Astrocyte (in vitro differentiated cells and primary cell): ENCODE measurements at regions not wholly inside any gene's neighbourhood (a gene's known extent, or its start where the extent isn't known, plus 50 kb on each side); places are given as distances from the start of the nearest gene placed in this dataset.

Source experiments
- DNase-seq: peaks from one replicate; pipeline ENCODE4 v3.0.0-alpha.2; 2010; ENCODE audit warnings: low read depth
- FAIRE-seq: peaks from 2 replicates; lab custom pipeline; 2011; peaks lifted over from hg19 to GRCh38; lab: Jason Lieb, UNC
- H2AFZ ChIP-seq: 2 replicates; pipeline ENCODE4 v1.6.0; 2012; ENCODE audit warnings: low read depth, low read length, inconsistent platforms
- H3K27ac ChIP-seq: 2 replicates; pipeline ENCODE4 v1.5.1; 2011; ENCODE audit warnings: low read depth, low read length, inconsistent platforms
- H3K27me3 ChIP-seq: 2 replicates; pipeline ENCODE4 v1.6.0; 2011; ENCODE audit warnings: low read length, inconsistent platforms; ENCODE audit not compliant: insufficient read depth
- H3K36me3 ChIP-seq: 2 replicates; pipeline ENCODE4 v1.5.1; 2011; ENCODE audit warnings: low read length, inconsistent platforms; ENCODE audit not compliant: insufficient read depth
- H3K4me1 ChIP-seq: 2 replicates; pipeline ENCODE4 v1.5.1; 2011; ENCODE audit warnings: low read length, inconsistent platforms; ENCODE audit not compliant: insufficient read depth
- H3K4me2 ChIP-seq: 2 replicates; pipeline ENCODE4 v1.6.0; 2012; ENCODE audit warnings: low read length, inconsistent platforms
- H3K4me3 ChIP-seq: 2 replicates; pipeline ENCODE4 v1.5.1; 2011; ENCODE audit warnings: low read depth, mild to moderate bottlenecking, low read length, inconsistent platforms; ENCODE audit not compliant: insufficient read depth
- H3K79me2 ChIP-seq: 2 replicates; pipeline ENCODE4 v1.6.0; 2012; ENCODE audit warnings: mild to moderate bottlenecking, low read length, inconsistent platforms; ENCODE audit not compliant: insufficient read depth
- H3K9ac ChIP-seq: 2 replicates; pipeline ENCODE4 v1.6.0; 2012; ENCODE audit warnings: mild to moderate bottlenecking, low read length, inconsistent platforms
- H3K9me3 ChIP-seq: 2 replicates; pipeline ENCODE4 v1.5.1; 2012; ENCODE audit warnings: low read depth, mild to moderate bottlenecking, low read length, inconsistent platforms; ENCODE audit not compliant: insufficient read depth
- H4K20me1 ChIP-seq: 2 replicates; pipeline ENCODE4 v1.6.0; 2012; ENCODE audit warnings: low read length, inconsistent platforms; ENCODE audit not compliant: insufficient read depth
- H3K27ac Mint-ChIP-seq: one replicate; pipeline ENCODE4 v1.8.0; 2021; ENCODE audit warnings: mild to moderate bottlenecking, mixed read lengths; ENCODE audit not compliant: unreplicated experiment
- H3K27me3 Mint-ChIP-seq: one replicate; pipeline ENCODE4 v1.8.0; 2021; ENCODE audit warnings: low read depth, mixed read lengths; ENCODE audit not compliant: unreplicated experiment
- H3K36me3 Mint-ChIP-seq: one replicate; pipeline ENCODE4 v1.8.0; 2021; ENCODE audit warnings: low read depth, mixed read lengths; ENCODE audit not compliant: unreplicated experiment
- H3K4me1 Mint-ChIP-seq: one replicate; pipeline ENCODE4 v1.8.0; 2021; ENCODE audit warnings: low read depth, mixed read lengths; ENCODE audit not compliant: unreplicated experiment
- H3K4me3 Mint-ChIP-seq: one replicate; pipeline ENCODE4 v1.8.0; 2021; ENCODE audit warnings: mild to moderate bottlenecking, moderate library complexity, mixed read lengths; ENCODE audit not compliant: unreplicated experiment
- H3K9me3 Mint-ChIP-seq: one replicate; pipeline ENCODE4 v1.8.0; 2021; ENCODE audit warnings: mild to moderate bottlenecking, mixed read lengths; ENCODE audit not compliant: unreplicated experiment
- EZH2 ChIP-seq: IDR thresholded peaks from 2 replicates; pipeline ENCODE4 v1.6.1; 2012; ENCODE audit warnings: mild to moderate bottlenecking, low read length, inconsistent platforms; ENCODE audit not compliant: insufficient read depth
- TF ChIP-seq, protein P1 (sequence below): IDR thresholded peaks from 2 replicates; pipeline ENCODE4 v1.5.1; 2011; ENCODE audit warnings: low read depth, mild to moderate bottlenecking, inconsistent platforms, low read length, moderate library complexity; ENCODE audit not compliant: insufficient read depth

DNA sequence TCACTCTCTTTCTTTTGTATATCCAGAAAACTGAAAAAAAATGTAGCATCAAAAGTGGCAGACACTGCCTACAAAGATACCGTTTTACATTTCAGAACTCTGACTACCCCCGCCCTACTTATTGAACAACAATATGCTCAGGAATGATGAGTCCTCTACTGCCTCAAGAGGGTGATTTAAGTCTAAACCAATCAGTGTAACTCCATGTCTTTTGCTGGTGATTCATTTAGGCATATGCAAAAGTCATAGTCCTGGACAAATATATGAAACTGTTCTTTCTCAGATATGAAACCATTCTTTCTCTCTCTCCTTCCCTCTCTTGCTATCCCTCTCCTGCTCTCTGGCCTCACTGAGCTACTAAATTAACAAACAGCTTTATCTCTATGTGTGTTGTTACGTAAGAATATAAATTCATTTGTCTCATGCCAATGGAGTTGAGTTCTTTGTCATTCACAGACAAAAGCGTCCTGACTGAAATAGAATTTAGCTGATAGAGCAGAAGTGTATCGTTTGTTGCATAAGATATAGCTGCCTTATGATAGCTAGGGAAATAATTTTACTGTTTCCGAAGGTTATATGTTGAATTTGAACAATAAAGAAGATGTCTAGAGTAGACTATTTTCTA, 133.7 kb upstream of the OSTN start:
- H4K20me1 ChIP-seq = no peaks in the 10 kb centered on the region
- no peak overlapping the region for H3K4me3 ChIP-seq
- no peak for TF ChIP-seq EZH2
- TF ChIP-seq, protein P1, sequence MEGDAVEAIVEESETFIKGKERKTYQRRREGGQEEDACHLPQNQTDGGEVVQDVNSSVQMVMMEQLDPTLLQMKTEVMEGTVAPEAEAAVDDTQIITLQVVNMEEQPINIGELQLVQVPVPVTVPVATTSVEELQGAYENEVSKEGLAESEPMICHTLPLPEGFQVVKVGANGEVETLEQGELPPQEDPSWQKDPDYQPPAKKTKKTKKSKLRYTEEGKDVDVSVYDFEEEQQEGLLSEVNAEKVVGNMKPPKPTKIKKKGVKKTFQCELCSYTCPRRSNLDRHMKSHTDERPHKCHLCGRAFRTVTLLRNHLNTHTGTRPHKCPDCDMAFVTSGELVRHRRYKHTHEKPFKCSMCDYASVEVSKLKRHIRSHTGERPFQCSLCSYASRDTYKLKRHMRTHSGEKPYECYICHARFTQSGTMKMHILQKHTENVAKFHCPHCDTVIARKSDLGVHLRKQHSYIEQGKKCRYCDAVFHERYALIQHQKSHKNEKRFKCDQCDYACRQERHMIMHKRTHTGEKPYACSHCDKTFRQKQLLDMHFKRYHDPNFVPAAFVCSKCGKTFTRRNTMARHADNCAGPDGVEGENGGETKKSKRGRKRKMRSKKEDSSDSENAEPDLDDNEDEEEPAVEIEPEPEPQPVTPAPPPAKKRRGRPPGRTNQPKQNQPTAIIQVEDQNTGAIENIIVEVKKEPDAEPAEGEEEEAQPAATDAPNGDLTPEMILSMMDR = no peak
- no peak overlapping the region for H3K27ac ChIP-seq
- Mint-ChIP-seq H3K27me3 (no peaks in the 10 kb centered on the region), H3K9me3 (no peaks in the 10 kb centered on the region), H3K27ac (no peak overlapping the region), H3K4me3 (no peak overlapping the region), H3K4me1 (peaks cover 14% of the 10 kb centered on the region), H3K36me3 (no peaks in the 10 kb centered on the region)
- H3K27me3 ChIP-seq = no peaks in the 10 kb centered on the region
- no peak overlapping the region for H3K9ac ChIP-seq
- no peaks in the 10 kb centered on the region for H3K36me3 ChIP-seq
- H3K4me1 ChIP-seq = peaks cover 10% of the 10 kb centered on the region
- no peak overlapping the region for H2AFZ ChIP-seq
- DNase-seq (peak; percentile 67), FAIRE-seq (no peak)
- no peak overlapping the region for H3K4me2 ChIP-seq
- H3K9me3 ChIP-seq = no peaks in the 10 kb centered on the region
- no peaks in the 10 kb centered on the region for H3K79me2 ChIP-seq

DNA sequence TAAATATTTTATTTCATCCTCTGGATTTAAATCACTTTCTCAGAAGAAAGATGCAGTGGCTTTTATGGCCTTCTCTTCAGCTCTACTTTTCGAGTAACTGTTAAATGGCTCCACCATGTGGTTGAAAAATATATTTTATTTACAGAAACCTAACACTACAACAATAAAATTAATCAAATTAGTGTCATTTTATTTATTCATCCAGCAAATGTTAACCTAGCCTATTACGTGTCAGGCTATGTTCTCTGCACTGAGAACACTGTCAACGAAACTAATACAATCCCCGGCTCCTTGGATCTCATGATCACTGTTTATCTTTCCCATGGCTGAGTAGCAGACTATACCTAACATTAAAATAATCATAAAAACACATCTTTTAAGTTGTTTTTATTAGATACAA, 148.0 kb upstream of the OSTN start:
- Histone ChIP-seq H4K20me1 (no peaks in the 10 kb centered on the region), H3K9ac (no peak overlapping the region), H3K36me3 (no peaks in the 10 kb centered on the region), H3K4me3 (no peak overlapping the region), H2AFZ (no peak overlapping the region), H3K27me3 (no peaks in the 10 kb centered on the region), H3K4me2 (no peak overlapping the region), H3K4me1 (no peaks in the 10 kb centered on the region), H3K9me3 (no peaks in the 10 kb centered on the region), H3K27ac (no peak overlapping the region), H3K79me2 (no peaks in the 10 kb centered on the region)
- no peak for TF ChIP-seq EZH2
- TF ChIP-seq, protein P1 = peak; percentile 32
- FAIRE-seq = peak; percentile 9
- no peaks in the 10 kb centered on the region for H3K27me3 Mint-ChIP-seq
- H3K4me3 Mint-ChIP-seq = no peak overlapping the region
- H3K4me1 Mint-ChIP-seq = no peaks in the 10 kb centered on the region
- H3K27ac Mint-ChIP-seq = no peak overlapping the region
- H3K36me3 Mint-ChIP-seq = no peaks in the 10 kb centered on the region
- DNase-seq = peak; percentile 15
- no peaks in the 10 kb centered on the region for H3K9me3 Mint-ChIP-seq

DNA sequence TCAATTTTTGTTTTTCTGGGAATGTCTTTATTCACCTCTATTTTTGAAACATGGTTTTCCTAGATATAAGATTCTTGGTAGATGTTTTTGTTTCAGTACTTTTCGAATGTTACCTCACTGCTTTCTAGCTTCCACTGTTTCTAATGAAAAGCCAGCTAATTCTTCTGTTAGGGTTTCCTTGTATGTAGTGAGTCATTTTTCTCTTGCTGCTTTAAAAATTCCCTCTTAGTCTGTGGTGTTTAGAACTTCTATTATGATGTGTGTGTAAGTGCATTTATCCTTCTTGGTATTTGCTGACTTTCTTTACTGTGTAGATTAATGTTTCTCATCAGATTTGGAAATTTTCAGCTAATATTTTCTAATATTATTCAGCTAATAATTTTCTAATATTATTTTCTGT, 151.1 kb upstream of the OSTN start:
- H3K27me3 ChIP-seq = no peaks in the 10 kb centered on the region
- H3K4me2 ChIP-seq = no peak overlapping the region
- Mint-ChIP-seq H3K4me1 (no peaks in the 10 kb centered on the region), H3K27me3 (no peaks in the 10 kb centered on the region), H3K27ac (no peak overlapping the region), H3K9me3 (peaks cover 3% of the 10 kb centered on the region), H3K36me3 (no peaks in the 10 kb centered on the region), H3K4me3 (no peak overlapping the region)
- no peaks in the 10 kb centered on the region for H4K20me1 ChIP-seq
- no peak overlapping the region for H3K27ac ChIP-seq
- FAIRE-seq (no peak), DNase-seq (no peak)
- no peaks in the 10 kb centered on the region for H3K9me3 ChIP-seq
- H3K4me1 ChIP-seq = no peaks in the 10 kb centered on the region
- H3K36me3 ChIP-seq = no peaks in the 10 kb centered on the region
- H3K79me2 ChIP-seq = no peaks in the 10 kb centered on the region
- no peak overlapping the region for H2AFZ ChIP-seq
- no peak overlapping the region for H3K4me3 ChIP-seq
- H3K9ac ChIP-seq = no peak overlapping the region
- TF ChIP-seq EZH2 = no peak
- TF ChIP-seq, protein P1 = no peak
